PC-9 (cell line): ENCODE measurements at regions not wholly inside any gene's neighbourhood (a gene's known extent, or its start where the extent isn't known, plus 50 kb on each side); places are given as distances from the start of the nearest gene placed in this dataset.

ENCODE experiments used
- EZH2 ChIP-seq: fragments of 200-600 bp; sonication (generic); IDR thresholded peaks from 2 replicates; pipeline ENCODE4 v1.8.0; 2017; ENCODE audit warnings: antibody characterized with exemption, low read depth
- TF ChIP-seq, protein P1 (sequence below): fragments of 200-600 bp; sonication (generic); conservative IDR thresholded peaks from 2 replicates; pipeline ENCODE4 v1.6.1; 2017; ENCODE audit warnings: mixed run types, antibody characterized with exemption, mild to moderate bottlenecking, moderate library complexity

DNA sequence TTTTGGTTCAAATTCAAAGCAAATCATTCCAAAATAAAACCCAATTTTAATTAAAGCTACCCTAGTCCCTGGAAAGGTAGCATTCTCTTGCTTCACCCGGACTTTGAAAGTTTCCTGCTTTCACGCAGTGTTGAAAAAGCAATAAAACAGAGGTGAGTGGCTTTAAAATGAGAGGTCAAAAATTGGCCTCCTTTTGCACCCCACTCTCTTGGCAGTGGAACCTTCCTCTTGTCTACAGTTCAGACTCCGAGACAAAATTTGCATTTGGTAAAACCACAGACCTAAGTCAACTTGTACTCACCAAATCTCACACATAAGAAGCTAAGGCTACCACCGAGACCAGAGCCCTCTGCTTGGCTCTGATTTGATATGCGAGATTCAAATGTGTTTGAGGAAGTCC lies 252.7 kb downstream of the TTLL7 start:
- TF ChIP-seq, protein P1, sequence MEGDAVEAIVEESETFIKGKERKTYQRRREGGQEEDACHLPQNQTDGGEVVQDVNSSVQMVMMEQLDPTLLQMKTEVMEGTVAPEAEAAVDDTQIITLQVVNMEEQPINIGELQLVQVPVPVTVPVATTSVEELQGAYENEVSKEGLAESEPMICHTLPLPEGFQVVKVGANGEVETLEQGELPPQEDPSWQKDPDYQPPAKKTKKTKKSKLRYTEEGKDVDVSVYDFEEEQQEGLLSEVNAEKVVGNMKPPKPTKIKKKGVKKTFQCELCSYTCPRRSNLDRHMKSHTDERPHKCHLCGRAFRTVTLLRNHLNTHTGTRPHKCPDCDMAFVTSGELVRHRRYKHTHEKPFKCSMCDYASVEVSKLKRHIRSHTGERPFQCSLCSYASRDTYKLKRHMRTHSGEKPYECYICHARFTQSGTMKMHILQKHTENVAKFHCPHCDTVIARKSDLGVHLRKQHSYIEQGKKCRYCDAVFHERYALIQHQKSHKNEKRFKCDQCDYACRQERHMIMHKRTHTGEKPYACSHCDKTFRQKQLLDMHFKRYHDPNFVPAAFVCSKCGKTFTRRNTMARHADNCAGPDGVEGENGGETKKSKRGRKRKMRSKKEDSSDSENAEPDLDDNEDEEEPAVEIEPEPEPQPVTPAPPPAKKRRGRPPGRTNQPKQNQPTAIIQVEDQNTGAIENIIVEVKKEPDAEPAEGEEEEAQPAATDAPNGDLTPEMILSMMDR: no peak
- TF ChIP-seq EZH2: no peak
